HCT116 (cell line): ENCODE measurements at regions not wholly inside any gene's neighbourhood (a gene's known extent, or its start where the extent isn't known, plus 50 kb on each side); places are given as distances from the start of the nearest gene placed in this dataset.

Source experiments
- ATAC-seq: fragments of 200-7000 bp; cut with Tn5 transposase; 2 replicates; pipeline ENCODE4 v1.9.1; 2020; ENCODE audit warnings: mild to moderate bottlenecking, moderate library complexity
- BruUV-seq: library from RNA; stranded (reverse); fragments of 400-500 nt; replicated peaks from 2 replicates; lab custom pipeline; 2021; lab: Mats Ljungman, UMichigan
- CTCF ChIA-PET: fragments of 300-600 bp; sonication (Branson Sonifier 250); formaldehyde crosslinking; loops from one replicate; lab custom pipeline; 2021; ENCODE audit warnings: antibody characterized with exemption; lab: Charles Lee
- POLR2A ChIA-PET: fragments of 300-600, 350-600 bp; sonication (Branson Sonifier 250); formaldehyde crosslinking; loops from one replicate; lab custom pipeline; 2021; ENCODE audit warnings: antibody characterized with exemption; lab: Charles Lee
- RAD21 ChIA-PET, 2 experiments: fragments of 300-600 bp; sonication (Branson Sonifier 250); formaldehyde crosslinking; loops; one replicate each; lab custom pipeline; 2023; ENCODE audit warnings: low total read pairs in 2 of 2; ENCODE audit not compliant: uncharacterized antibody in 2 of 2, unreplicated experiment in 2 of 2, low non-redundant PET in 1 of 2; lab: Charles Lee
- DNase-seq: peaks from one replicate; pipeline ENCODE4 v3.0.0-alpha.2; 2010; ENCODE audit warnings: low read depth, low spot score
- H2AFZ ChIP-seq: fragments of 200-600 bp; shearing (Covaris generic), sonication (generic); 2 replicates; pipeline ENCODE4 v1.6.1; 2017; ENCODE audit warnings: low read depth, mixed run types, mixed read lengths, antibody characterized with exemption, low read length; ENCODE audit not compliant: poor library complexity, severe bottlenecking
- H3K27ac ChIP-seq: 2 replicates; pipeline ENCODE4 v1.5.1; 2012; ENCODE audit warnings: low read depth, low read length
- H3K27me3 ChIP-seq: fragments of 200-600 bp; sonication (generic); 2 replicates; pipeline ENCODE4 v1.6.1; 2016; ENCODE audit warnings: mixed run types, low read length, mixed read lengths; ENCODE audit not compliant: insufficient read depth
- H3K36me3 ChIP-seq, 2 experiments: fragments of 200-500 bp in 1 of 2; fragments of 200-600 bp in 1 of 2; sonication (Bioruptor generic) in 1 of 2; sonication (generic) in 1 of 2; 2 replicates each; pipeline versions ENCODE4 v1.5.1 to v1.6.1; 2014 to 2016; ENCODE audit warnings: low read length in 2 of 2, inconsistent platforms in 1 of 2, mixed read lengths in 1 of 2, mixed run types in 1 of 2; ENCODE audit not compliant: insufficient read depth in 2 of 2, control insufficient read depth in 1 of 2
- H3K4me1 ChIP-seq, 2 experiments: fragments of 200-600 bp in 1 of 2; sonication (generic) in 1 of 2; 2 replicates each; pipeline versions ENCODE4 v1.5.1 to v1.6.1; 2012 to 2017; ENCODE audit warnings: low read length in 2 of 2, inconsistent platforms in 1 of 2, mild to moderate bottlenecking in 1 of 2, mixed read lengths in 1 of 2, mixed run types in 1 of 2, moderate library complexity in 1 of 2; ENCODE audit not compliant: insufficient read depth in 2 of 2, control insufficient read depth in 1 of 2
- H3K4me2 ChIP-seq: fragments of 200-600 bp; sonication (generic); 2 replicates; pipeline ENCODE4 v1.6.1; 2017; ENCODE audit warnings: mixed run types, low read length, mixed read lengths
- H3K4me3 ChIP-seq, 2 experiments: fragments of 200-600 bp in 1 of 2; sonication (generic) in 1 of 2; replicated peaks in 1 of 2; 2 replicates each; pipeline ENCODE4 v1.5.1; 2011 to 2016; ENCODE audit warnings: low read length in 2 of 2, control low read depth in 1 of 2, low read depth in 1 of 2, mild to moderate bottlenecking in 1 of 2, mixed read lengths in 1 of 2, mixed run types in 1 of 2
- H3K79me2 ChIP-seq: fragments of 200-600 bp; sonication (generic); 2 replicates; pipeline ENCODE4 v1.6.1; 2017; ENCODE audit warnings: mild to moderate bottlenecking, mixed run types, low read length, moderate library complexity, mixed read lengths; ENCODE audit not compliant: insufficient read depth
- H3K9ac ChIP-seq: fragments of 200-600 bp; sonication (generic); 2 replicates; pipeline ENCODE4 v1.6.1; 2016; ENCODE audit warnings: low read length, mixed read lengths
- H3K9me2 ChIP-seq: fragments of 200-600 bp; sonication (generic), shearing (Covaris generic); 2 replicates; pipeline ENCODE4 v1.6.1; 2017; ENCODE audit warnings: mixed run types, mild to moderate bottlenecking, moderate library complexity; ENCODE audit not compliant: insufficient read depth
- H3K9me3 ChIP-seq, 2 experiments: fragments of 200-500 bp in 1 of 2; fragments of 200-600 bp in 1 of 2; sonication (Bioruptor generic) in 1 of 2; sonication (generic) in 1 of 2; 2 replicates each; pipeline ENCODE4 v1.6.1; 2014 to 2017; ENCODE audit warnings: low read length in 2 of 2, mixed read lengths in 2 of 2, inconsistent platforms in 1 of 2, low read depth in 1 of 2, mild to moderate bottlenecking in 1 of 2, mixed run types in 1 of 2, moderate library complexity in 1 of 2; ENCODE audit not compliant: control insufficient read depth in 1 of 2, insufficient read depth in 1 of 2
- H4K20me1 ChIP-seq: fragments of 200-600 bp; sonication (generic), shearing (Covaris generic); 2 replicates; pipeline ENCODE4 v1.6.1; 2017; ENCODE audit warnings: mixed run types, mild to moderate bottlenecking, moderate library complexity; ENCODE audit not compliant: insufficient read depth
- CEBPB ChIP-seq: IDR thresholded peaks from 2 replicates; pipeline ENCODE4 v1.6.1; 2012; ENCODE audit warnings: low read depth
- EGR1 ChIP-seq: IDR thresholded peaks from 2 replicates; pipeline ENCODE4 v1.6.1; 2012; ENCODE audit warnings: low read depth
- ELF1 ChIP-seq: IDR thresholded peaks from 2 replicates; pipeline ENCODE4 v1.6.1; 2012; ENCODE audit warnings: low read depth, borderline replicate concordance
- EZH2phosphoT487 ChIP-seq: fragments of 200-600 bp; IDR thresholded peaks from 2 replicates; pipeline ENCODE4 v1.6.1; 2018; ENCODE audit warnings: antibody characterized with exemption, borderline replicate concordance
- FOSL1 ChIP-seq: IDR thresholded peaks from 2 replicates; pipeline ENCODE4 v1.6.1; 2012; ENCODE audit warnings: low read depth
- JUND ChIP-seq: IDR thresholded peaks from 2 replicates; pipeline ENCODE4 v1.6.1; 2012
- POLR2A ChIP-seq: IDR thresholded peaks from 2 replicates; pipeline ENCODE4 v1.7.0; 2011; ENCODE audit warnings: borderline replicate concordance; ENCODE audit not compliant: insufficient read depth, insufficient read length; ENCODE audit errors: extremely low read depth
- POLR2AphosphoS5 ChIP-seq: IDR thresholded peaks from 2 replicates; pipeline ENCODE4 v1.6.1; 2011; ENCODE audit warnings: mild to moderate bottlenecking, low read depth, low read length, moderate library complexity
- SIN3A ChIP-seq: IDR thresholded peaks from 2 replicates; pipeline ENCODE4 v1.6.1; 2012; ENCODE audit warnings: low read depth
- SP1 ChIP-seq: IDR thresholded peaks from 2 replicates; pipeline ENCODE4 v1.6.1; 2012; ENCODE audit warnings: low read depth
- TCF7L2 ChIP-seq: IDR thresholded peaks from 2 replicates; pipeline ENCODE4 v1.7.0; 2011; ENCODE audit warnings: borderline replicate concordance, inconsistent platforms; ENCODE audit not compliant: insufficient read depth, insufficient read length; ENCODE audit errors: extremely low read depth
- YY1 ChIP-seq: IDR thresholded peaks from 2 replicates; pipeline ENCODE4 v1.6.1; 2011; ENCODE audit warnings: low read length, low read depth, moderate library complexity, mild to moderate bottlenecking; ENCODE audit not compliant: insufficient replicate concordance; ENCODE audit errors: extremely low read depth
- ZNF274 ChIP-seq: fragments of 200-500 bp; sonication (Bioruptor generic); IDR thresholded peaks from 2 replicates; pipeline ENCODE4 v1.6.1; 2014; ENCODE audit warnings: mild to moderate bottlenecking, low read depth, low read length, inconsistent platforms
- intact Hi-C: fragments of 100-400 bp; cut with micrococcal nuclease; formaldehyde crosslinking; loops from 2 replicates; pipeline ENCODE4 v1.10.0; 2022
- TF ChIP-seq, protein P1 (sequence below), 3 experiments: fragments of 200-600 bp in 1 of 3; sonication (generic) in 1 of 3; IDR thresholded peaks in 2 of 3; conservative IDR thresholded peaks in 1 of 3; 2 replicates each; pipeline ENCODE4 v1.5.1; 2012 to 2017; ENCODE audit warnings: low read depth in 2 of 3, low read length in 2 of 3, antibody characterized with exemption in 1 of 3, borderline replicate concordance in 1 of 3, control low read depth in 1 of 3, mild to moderate bottlenecking in 1 of 3, mixed read lengths in 1 of 3, mixed run types in 1 of 3, moderate library complexity in 1 of 3; ENCODE audit not compliant: insufficient read depth in 1 of 3
- TF ChIP-seq, protein P2 (sequence below): IDR thresholded peaks from 2 replicates; pipeline ENCODE4 v1.6.1; 2012; ENCODE audit warnings: low read depth
- TF ChIP-seq, protein P3 (sequence below): IDR thresholded peaks from 2 replicates; pipeline ENCODE4 v1.6.1; 2011; ENCODE audit warnings: mild to moderate bottlenecking, low read length, moderate library complexity; ENCODE audit not compliant: insufficient replicate concordance; ENCODE audit errors: extremely low read depth

DNA sequence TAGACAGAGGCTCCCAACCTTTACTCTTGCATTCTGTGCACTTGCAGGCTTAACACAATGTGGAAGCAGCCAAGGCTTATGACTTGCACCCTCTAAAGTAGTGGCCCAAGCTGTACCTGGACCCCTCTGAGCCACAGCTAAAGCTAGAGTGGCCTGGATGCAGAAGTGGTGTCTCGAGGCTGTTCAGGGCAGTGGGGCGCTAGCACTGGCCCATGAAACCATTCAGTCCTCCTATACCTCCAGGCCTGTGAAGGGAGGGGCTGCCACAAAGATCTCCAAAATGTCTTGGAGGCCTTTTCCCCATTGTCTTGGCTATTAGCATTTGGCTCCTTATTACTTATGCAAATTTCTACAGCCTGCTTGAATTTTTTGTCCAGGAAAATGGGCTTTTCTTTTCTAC, 207.7 kb downstream of the OSR1 start:
- Histone ChIP-seq H2AFZ (no peak overlapping the region), H3K4me2 (no peak overlapping the region), H3K79me2 (no peaks in the 10 kb centered on the region), H4K20me1 (no peaks in the 10 kb centered on the region), H3K9me2 (no peaks in the 10 kb centered on the region), H3K27ac (no peak overlapping the region), H3K9ac (no peak overlapping the region), H3K9me3 (no peaks in the 10 kb centered on the region; a peak in 1 of 4 replicates), H3K4me3 (no peak overlapping the region), H3K4me1 (no peaks in the 10 kb centered on the region), H3K36me3 (no peaks in the 10 kb centered on the region), H3K27me3 (no peaks in the 10 kb centered on the region)
- no peak for ATAC-seq
- no peak for DNase-seq
- ChIA-PET RAD21 (no interaction called here), CTCF (no interaction called here), POLR2A (no interaction called here)
- no TSS peak for BruUV-seq
- TF ChIP-seq, protein P1, sequence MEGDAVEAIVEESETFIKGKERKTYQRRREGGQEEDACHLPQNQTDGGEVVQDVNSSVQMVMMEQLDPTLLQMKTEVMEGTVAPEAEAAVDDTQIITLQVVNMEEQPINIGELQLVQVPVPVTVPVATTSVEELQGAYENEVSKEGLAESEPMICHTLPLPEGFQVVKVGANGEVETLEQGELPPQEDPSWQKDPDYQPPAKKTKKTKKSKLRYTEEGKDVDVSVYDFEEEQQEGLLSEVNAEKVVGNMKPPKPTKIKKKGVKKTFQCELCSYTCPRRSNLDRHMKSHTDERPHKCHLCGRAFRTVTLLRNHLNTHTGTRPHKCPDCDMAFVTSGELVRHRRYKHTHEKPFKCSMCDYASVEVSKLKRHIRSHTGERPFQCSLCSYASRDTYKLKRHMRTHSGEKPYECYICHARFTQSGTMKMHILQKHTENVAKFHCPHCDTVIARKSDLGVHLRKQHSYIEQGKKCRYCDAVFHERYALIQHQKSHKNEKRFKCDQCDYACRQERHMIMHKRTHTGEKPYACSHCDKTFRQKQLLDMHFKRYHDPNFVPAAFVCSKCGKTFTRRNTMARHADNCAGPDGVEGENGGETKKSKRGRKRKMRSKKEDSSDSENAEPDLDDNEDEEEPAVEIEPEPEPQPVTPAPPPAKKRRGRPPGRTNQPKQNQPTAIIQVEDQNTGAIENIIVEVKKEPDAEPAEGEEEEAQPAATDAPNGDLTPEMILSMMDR (IDR thresholded peaks at IDR 0.05 in 2 of 3, conservative IDR thresholded peaks at IDR 0.05 in 1 of 3; ENCODE audit: borderline replicate concordance in 1 of 3, insufficient read depth in 1 of 3, low read depth in 2 of 3, low read length in 2 of 3) = no peak
- no peak for TF ChIP-seq YY1
- TF ChIP-seq, protein P2, sequence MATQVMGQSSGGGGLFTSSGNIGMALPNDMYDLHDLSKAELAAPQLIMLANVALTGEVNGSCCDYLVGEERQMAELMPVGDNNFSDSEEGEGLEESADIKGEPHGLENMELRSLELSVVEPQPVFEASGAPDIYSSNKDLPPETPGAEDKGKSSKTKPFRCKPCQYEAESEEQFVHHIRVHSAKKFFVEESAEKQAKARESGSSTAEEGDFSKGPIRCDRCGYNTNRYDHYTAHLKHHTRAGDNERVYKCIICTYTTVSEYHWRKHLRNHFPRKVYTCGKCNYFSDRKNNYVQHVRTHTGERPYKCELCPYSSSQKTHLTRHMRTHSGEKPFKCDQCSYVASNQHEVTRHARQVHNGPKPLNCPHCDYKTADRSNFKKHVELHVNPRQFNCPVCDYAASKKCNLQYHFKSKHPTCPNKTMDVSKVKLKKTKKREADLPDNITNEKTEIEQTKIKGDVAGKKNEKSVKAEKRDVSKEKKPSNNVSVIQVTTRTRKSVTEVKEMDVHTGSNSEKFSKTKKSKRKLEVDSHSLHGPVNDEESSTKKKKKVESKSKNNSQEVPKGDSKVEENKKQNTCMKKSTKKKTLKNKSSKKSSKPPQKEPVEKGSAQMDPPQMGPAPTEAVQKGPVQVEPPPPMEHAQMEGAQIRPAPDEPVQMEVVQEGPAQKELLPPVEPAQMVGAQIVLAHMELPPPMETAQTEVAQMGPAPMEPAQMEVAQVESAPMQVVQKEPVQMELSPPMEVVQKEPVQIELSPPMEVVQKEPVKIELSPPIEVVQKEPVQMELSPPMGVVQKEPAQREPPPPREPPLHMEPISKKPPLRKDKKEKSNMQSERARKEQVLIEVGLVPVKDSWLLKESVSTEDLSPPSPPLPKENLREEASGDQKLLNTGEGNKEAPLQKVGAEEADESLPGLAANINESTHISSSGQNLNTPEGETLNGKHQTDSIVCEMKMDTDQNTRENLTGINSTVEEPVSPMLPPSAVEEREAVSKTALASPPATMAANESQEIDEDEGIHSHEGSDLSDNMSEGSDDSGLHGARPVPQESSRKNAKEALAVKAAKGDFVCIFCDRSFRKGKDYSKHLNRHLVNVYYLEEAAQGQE = no peak
- no peak for TF ChIP-seq SP1
- TF ChIP-seq JUND = no peak
- no peak for TF ChIP-seq TCF7L2
- no peak for TF ChIP-seq ZNF274
- no peak for TF ChIP-seq POLR2A
- TF ChIP-seq SIN3A = no peak
- no peak for TF ChIP-seq POLR2AphosphoS5
- TF ChIP-seq CEBPB = no peak
- TF ChIP-seq ELF1 = no peak
- TF ChIP-seq EGR1 = no peak
- TF ChIP-seq FOSL1 = no peak
- no peak for TF ChIP-seq EZH2phosphoT487
- TF ChIP-seq, protein P3, sequence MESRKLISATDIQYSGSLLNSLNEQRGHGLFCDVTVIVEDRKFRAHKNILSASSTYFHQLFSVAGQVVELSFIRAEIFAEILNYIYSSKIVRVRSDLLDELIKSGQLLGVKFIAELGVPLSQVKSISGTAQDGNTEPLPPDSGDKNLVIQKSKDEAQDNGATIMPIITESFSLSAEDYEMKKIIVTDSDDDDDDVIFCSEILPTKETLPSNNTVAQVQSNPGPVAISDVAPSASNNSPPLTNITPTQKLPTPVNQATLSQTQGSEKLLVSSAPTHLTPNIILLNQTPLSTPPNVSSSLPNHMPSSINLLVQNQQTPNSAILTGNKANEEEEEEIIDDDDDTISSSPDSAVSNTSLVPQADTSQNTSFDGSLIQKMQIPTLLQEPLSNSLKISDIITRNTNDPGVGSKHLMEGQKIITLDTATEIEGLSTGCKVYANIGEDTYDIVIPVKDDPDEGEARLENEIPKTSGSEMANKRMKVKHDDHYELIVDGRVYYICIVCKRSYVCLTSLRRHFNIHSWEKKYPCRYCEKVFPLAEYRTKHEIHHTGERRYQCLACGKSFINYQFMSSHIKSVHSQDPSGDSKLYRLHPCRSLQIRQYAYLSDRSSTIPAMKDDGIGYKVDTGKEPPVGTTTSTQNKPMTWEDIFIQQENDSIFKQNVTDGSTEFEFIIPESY = no peak
- intact Hi-C loops = no loop called here
